ENCODE measurements at regions not wholly inside any gene's neighbourhood (a gene's known extent, or its start where the extent isn't known, plus 50 kb on each side); places are given as distances from the start of the nearest gene placed in this dataset.

- DNase-seq (ENCODE audit: low spot score): no peak
These were observed 62.3 kb upstream of the NKX2-2 start for GRCh38 chr20:21575981-21576740.

DNA sequence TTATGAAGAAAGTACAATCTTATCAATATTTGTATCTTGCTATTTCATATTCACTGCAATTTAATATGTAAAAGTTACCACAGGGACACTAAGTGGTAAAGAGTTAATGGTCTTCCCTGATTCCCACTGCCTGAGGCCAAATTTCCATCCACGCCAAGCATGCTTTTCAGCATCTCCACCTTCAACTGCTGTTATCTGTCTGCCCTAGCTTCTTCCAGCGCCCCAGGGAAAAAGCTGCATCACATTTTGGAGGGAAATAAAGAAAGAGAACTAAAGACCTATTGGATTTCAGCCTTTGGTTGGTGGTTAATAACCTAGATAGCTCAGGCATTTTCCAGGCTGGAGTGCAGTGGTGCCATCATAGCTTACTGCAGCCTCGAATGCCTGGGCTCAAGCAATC, 61.3 kb upstream of the NKX2-2 start:
- no peak for DNase-seq (ENCODE audit: low spot score)

GRCh38 chr20:21574443-21574842, 60.6 kb upstream of the NKX2-2 start:
- DNase-seq (ENCODE audit: low spot score): no peak

- DNase-seq (ENCODE audit: low spot score): no peak
These were observed 59.4 kb upstream of the NKX2-2 start for GRCh38 chr20:21573259-21573658.

DNA sequence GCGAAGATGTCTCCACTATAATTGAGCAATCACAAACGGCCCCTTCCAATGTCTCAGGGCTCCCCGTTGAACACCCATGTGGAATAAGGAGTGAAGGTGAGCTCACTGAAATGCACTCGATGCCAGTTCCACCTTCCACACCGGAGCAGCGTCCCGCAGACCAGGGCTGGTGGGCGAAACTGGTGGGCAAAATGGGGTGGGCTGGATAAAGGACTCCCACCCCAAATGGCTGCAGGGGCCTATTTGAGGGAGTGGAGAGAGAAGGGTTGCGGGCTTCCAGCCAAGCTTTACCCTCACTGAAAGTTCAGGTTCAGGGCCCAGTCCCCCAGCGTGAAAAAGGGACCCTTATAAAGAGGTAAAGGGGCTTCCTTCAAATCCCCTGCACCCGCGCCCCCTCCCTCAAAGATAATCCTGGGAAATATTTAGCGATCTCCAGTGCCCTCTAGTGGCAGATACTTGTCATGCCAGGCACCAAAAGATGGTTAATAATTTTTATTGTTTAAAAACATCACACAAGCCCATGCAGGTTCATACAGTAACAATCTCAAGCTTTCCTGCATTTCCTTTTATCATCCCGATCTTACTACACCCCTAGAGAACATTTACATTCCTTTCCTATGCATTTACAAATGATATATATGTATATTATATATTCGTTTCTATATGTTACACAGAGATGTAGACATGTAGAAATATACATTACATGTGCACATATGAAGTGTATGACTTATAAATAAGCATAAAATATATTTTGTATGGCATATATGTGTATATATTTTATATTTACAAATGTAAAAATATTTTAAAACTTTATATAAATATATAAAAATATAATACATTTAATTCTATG, 58.2 kb upstream of the NKX2-2 start:
- DNase-seq (ENCODE audit: low spot score): peak; percentile 38

DNA sequence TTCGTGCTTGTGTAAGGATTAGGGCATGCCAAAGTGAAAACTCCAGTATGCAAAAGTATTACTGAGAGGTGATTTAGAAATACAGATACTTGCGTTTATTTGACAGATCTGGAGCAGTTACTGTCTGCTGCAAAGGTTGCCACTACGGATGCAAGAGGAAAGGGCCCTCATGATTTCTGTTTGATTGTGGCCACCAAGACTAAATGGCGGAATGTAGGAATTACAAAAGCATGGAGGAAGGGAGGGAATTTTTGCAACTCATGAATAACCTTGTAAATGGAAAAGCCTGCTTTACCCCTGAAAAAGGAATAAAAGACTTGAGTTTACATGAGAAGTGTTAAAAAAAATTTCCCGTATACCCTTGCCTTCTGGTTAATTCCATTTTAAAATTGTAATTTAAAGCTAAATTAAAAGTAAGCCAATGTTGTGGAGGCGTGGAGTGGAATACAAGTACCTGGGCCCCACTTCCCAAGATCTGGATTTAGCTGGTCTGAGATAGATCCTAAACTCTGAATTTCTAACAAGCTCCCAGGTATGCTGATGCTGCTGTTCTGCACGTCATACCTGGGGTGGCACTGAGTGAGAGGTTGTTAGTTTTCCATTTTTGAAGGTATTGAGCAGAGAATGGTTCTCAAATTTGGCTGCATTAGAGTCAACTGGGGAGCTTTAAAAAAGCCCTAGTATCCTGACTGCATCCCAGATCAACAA, 56.6 kb upstream of the NKX2-2 start:
- no peak for DNase-seq (ENCODE audit: low spot score)

GRCh38 chr20:21569586-21569985, 55.7 kb upstream of the NKX2-2 start:
- no peak for DNase-seq (ENCODE audit: low spot score)

DNA sequence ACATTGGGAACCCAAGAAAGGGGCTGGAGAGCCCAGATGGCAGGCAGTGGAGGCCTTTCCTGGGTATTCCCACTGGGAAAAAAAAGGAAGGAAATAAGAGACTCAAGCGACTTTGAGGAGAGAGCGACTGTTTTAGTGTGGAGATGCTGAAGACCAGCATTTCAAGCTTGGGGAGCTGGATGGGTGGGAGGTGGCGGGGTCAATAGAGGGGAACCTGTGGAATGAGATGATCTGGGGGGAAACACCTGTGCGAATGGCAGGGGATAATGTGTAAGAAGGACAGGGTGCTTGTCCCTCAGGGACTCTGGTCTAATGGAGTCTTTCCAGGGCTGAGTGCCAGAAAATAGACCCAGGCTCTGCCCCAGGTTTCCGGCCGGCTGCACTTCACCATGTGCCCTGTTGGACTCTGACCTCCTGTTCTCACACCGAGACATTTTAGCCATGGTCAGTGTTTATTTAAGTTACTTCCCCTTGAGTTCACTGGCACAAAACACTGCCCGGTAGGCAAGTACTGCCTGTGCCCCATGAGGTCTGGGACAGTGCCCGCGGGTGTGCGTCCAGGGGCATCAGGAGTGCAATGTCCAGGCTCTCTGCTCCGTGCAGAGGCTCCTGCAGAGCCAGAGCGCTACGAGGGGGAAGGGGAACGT, 50.4 kb upstream of the NKX2-2 start:
- no peak for DNase-seq (ENCODE audit: low spot score)

Measured in CD4-positive, alpha-beta T cell treated with Interleukin-2 at 100 ng/mL for 4 hours (primary cell).